CD4-positive, alpha-beta T cell treated with Interleukin-1 beta for 1 hour (primary cell): ENCODE measurements at regions not wholly inside any gene's neighbourhood (a gene's known extent, or its start where the extent isn't known, plus 50 kb on each side); places are given as distances from the start of the nearest gene placed in this dataset.

Source experiments
- DNase-seq, 2 donors: peaks; one replicate each; pipeline ENCODE4 v3.0.0-alpha.2; 2020 to 2022

- no peak for DNase-seq
These were observed 50.6 kb upstream of the IL6 start for GRCh38 chr7:22676385-22676784.

- DNase-seq, result peak; percentile 27 to 71
These were observed 51.1 kb upstream of the IL6 start for GRCh38 chr7:22675917-22676343.

GRCh38 chr7:22675421-22675820 lies 51.6 kb upstream of the IL6 start:
- no peak for DNase-seq

- DNase-seq, result no peak
These were observed 53.9 kb upstream of the IL6 start for GRCh38 chr7:22672846-22673680.

- no peak for DNase-seq
These were observed 55.7 kb upstream of the IL6 start for GRCh38 chr7:22671177-22671879.

GRCh38 chr7:22670422-22670815 lies 56.6 kb upstream of the IL6 start:
- DNase-seq, result no peak

GRCh38 chr7:22669692-22670421 lies 57.1 kb upstream of the IL6 start:
- DNase-seq, result no peak

- DNase-seq, result no peak
These were observed 58.0 kb upstream of the IL6 start for GRCh38 chr7:22668971-22669401.

- DNase-seq, result no peak
These were observed 59.3 kb upstream of the IL6 start for GRCh38 chr7:22667562-22668239.

- DNase-seq, result no peak
These were observed 59.8 kb upstream of the IL6 start for GRCh38 chr7:22667187-22667561.

- DNase-seq, result no peak
These were observed 60.3 kb upstream of the IL6 start for GRCh38 chr7:22666732-22667131.

GRCh38 chr7:22665923-22666322 lies 61.1 kb upstream of the IL6 start:
- no peak for DNase-seq

- no peak for DNase-seq
These were observed 61.8 kb upstream of the IL6 start for GRCh38 chr7:22664988-22665798.

- DNase-seq, result no peak
These were observed 63.3 kb upstream of the IL6 start for GRCh38 chr7:22663721-22664120.

GRCh38 chr7:22663357-22663718 lies 63.7 kb upstream of the IL6 start:
- DNase-seq, result no peak

- DNase-seq, result no peak
These were observed 64.2 kb upstream of the IL6 start for GRCh38 chr7:22662556-22663356.

GRCh38 chr7:22662036-22662435 lies 65.0 kb upstream of the IL6 start:
- DNase-seq, result peak in 1 of 2 donors; percentile 52

- DNase-seq, result peak in 1 of 2 donors; percentile 36
These were observed 66.3 kb upstream of the IL6 start for GRCh38 chr7:22660732-22661131.

GRCh38 chr7:22660293-22660692 lies 66.7 kb upstream of the IL6 start:
- DNase-seq, result no peak

GRCh38 chr7:22659741-22660140 lies 67.3 kb upstream of the IL6 start:
- DNase-seq, result no peak

- no peak for DNase-seq
These were observed 69.0 kb upstream of the IL6 start for GRCh38 chr7:22658031-22658430.
